SK-N-SH treated with all-trans-retinoic acid at 6 μM for 48 hours (cell line): ENCODE measurements at regions not wholly inside any gene's neighbourhood (a gene's known extent, or its start where the extent isn't known, plus 50 kb on each side); places are given as distances from the start of the nearest gene placed in this dataset.

ENCODE experiments used
- ARNTL ChIP-seq: fragments of 450-650 bp; formaldehyde crosslinking; IDR thresholded peaks from 2 replicates; pipeline ENCODE4 v1.5.0; 2020; ENCODE audit warnings: low read depth, mild to moderate bottlenecking, moderate library complexity, borderline replicate concordance
- BACH2 ChIP-seq: fragments of 250-450 bp; sonication (Bioruptor Pico); IDR thresholded peaks from 2 replicates; pipeline ENCODE4 v1.9.0; 2021; ENCODE audit warnings: mild to moderate bottlenecking, borderline replicate concordance
- CREB5 ChIP-seq: fragments of 250-450 bp; sonication (Bioruptor Pico); IDR thresholded peaks from 2 replicates; pipeline ENCODE4 v1.5.1; 2020; ENCODE audit warnings: low read depth, mild to moderate bottlenecking, moderate library complexity
- GLIS3 ChIP-seq: fragments of 250-450 bp; sonication (Bioruptor Pico); IDR thresholded peaks from 2 replicates; pipeline ENCODE4 v1.5.0; 2020; ENCODE audit warnings: mild to moderate bottlenecking, moderate library complexity
- ISL1 ChIP-seq: fragments of 250-450 bp; sonication (Bioruptor Pico); IDR thresholded peaks from 2 replicates; pipeline ENCODE4 v2.1.2; 2022; ENCODE audit warnings: mild to moderate bottlenecking, moderate library complexity
- PATZ1 ChIP-seq: fragments of 250-450 bp; sonication (Bioruptor Pico); IDR thresholded peaks from 2 replicates; pipeline ENCODE4 v1.8.0; 2020; ENCODE audit warnings: mild to moderate bottlenecking, moderate library complexity, borderline replicate concordance
- PPARA ChIP-seq: fragments of 250-450 bp; sonication (Bioruptor Pico); IDR thresholded peaks from 2 replicates; pipeline ENCODE4 v1.5.0; 2020; ENCODE audit warnings: mild to moderate bottlenecking, borderline replicate concordance
- TCF4 ChIP-seq: fragments of 250-450 bp; sonication (Bioruptor Pico); IDR thresholded peaks from 2 replicates; pipeline ENCODE4 v1.8.0; 2021; ENCODE audit warnings: mild to moderate bottlenecking, moderate library complexity, borderline replicate concordance
- ZFP3 ChIP-seq: fragments of 250-450 bp; sonication (Bioruptor Pico); IDR thresholded peaks from 2 replicates; pipeline ENCODE4 v1.5.0; 2020; ENCODE audit warnings: mild to moderate bottlenecking, moderate library complexity
- ZNF565 ChIP-seq: fragments of 450-650 bp; formaldehyde crosslinking; conservative IDR thresholded peaks from 2 replicates; pipeline ENCODE4 v1.5.0; 2020; ENCODE audit warnings: low read depth, mild to moderate bottlenecking, moderate library complexity
- ZNF8 ChIP-seq: fragments of 450-650 bp; formaldehyde crosslinking; IDR thresholded peaks from 2 replicates; pipeline ENCODE4 v1.5.0; 2020; ENCODE audit warnings: mild to moderate bottlenecking, moderate library complexity
- TF ChIP-seq, protein P1 (sequence below): fragments of 250-450 bp; sonication (Bioruptor Pico); IDR thresholded peaks from 2 replicates; pipeline ENCODE4 v1.5.1; 2021; ENCODE audit warnings: mild to moderate bottlenecking, moderate library complexity
- TF ChIP-seq, protein P2 (sequence below): fragments of 250-450 bp; sonication (Bioruptor Pico); IDR thresholded peaks from 2 replicates; pipeline ENCODE4 v1.8.0; 2021; ENCODE audit warnings: low read depth, mild to moderate bottlenecking, moderate library complexity, borderline replicate concordance

DNA sequence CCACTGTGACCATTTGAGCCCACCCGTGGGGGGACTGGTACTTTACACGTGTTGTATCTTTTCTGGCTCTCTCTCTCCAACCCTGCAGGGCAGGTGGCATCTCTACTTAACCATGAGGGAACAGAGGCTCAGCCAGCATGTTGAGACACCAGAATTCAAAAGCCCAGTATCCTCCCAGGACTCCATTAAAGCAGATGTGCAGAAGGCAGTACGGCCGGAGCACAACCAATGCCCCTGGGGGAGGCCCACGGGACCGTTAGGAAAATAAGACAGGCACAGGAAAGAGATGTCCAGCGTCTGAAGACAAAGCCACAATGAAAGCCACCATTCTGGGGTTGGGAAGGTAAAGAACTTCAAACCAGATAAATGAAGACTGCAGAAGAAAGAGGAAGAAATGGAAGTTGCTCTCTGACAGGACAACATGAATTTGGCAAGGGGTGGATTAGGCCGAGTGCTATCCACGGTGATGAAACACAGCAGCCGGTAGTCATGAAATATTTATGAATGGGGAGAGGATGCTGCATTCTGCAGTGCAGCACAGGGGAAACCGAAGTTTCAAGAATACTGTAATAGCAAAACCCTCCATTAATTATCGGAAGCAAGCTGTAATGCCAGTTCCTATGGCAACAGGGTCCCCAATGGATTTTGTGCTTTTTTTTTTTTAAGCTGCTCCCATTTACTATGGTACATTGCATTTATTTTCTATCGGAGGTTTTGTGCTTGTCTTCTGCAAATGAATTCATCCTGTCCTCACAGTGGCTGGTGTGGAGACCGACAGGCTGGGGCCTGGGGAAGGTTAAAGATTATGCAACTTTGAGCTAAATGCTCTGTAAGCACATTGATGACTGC is 179.4 kb downstream of the NRN1 start:
- TF ChIP-seq GLIS3 (no peak), ZFP3 (CRISPR knock-in tag) (no peak), PATZ1 (CRISPR knock-in tag) (no peak), ISL1 (CRISPR knock-in tag) (no peak), ARNTL (no peak), PPARA (CRISPR knock-in tag) (no peak), BACH2 (CRISPR knock-in tag) (no peak), ZNF565 (no peak), CREB5 (no peak), TCF4 (CRISPR knock-in tag) (no peak), ZNF8 (no peak)
- TF ChIP-seq, protein P1, sequence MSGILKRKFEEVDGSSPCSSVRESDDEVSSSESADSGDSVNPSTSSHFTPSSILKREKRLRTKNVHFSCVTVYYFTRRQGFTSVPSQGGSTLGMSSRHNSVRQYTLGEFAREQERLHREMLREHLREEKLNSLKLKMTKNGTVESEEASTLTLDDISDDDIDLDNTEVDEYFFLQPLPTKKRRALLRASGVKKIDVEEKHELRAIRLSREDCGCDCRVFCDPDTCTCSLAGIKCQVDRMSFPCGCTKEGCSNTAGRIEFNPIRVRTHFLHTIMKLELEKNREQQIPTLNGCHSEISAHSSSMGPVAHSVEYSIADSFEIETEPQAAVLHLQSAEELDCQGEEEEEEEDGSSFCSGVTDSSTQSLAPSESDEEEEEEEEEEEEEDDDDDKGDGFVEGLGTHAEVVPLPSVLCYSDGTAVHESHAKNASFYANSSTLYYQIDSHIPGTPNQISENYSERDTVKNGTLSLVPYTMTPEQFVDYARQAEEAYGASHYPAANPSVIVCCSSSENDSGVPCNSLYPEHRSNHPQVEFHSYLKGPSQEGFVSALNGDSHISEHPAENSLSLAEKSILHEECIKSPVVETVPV (CRISPR knock-in tag), result no peak
- TF ChIP-seq, protein P2, sequence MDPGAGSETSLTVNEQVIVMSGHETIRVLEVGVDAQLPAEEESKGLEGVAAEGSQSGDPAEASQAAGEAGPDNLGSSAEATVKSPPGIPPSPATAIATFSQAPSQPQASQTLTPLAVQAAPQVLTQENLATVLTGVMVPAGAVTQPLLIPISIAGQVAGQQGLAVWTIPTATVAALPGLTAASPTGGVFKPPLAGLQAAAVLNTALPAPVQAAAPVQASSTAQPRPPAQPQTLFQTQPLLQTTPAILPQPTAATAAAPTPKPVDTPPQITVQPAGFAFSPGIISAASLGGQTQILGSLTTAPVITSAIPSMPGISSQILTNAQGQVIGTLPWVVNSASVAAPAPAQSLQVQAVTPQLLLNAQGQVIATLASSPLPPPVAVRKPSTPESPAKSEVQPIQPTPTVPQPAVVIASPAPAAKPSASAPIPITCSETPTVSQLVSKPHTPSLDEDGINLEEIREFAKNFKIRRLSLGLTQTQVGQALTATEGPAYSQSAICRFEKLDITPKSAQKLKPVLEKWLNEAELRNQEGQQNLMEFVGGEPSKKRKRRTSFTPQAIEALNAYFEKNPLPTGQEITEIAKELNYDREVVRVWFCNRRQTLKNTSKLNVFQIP (CRISPR knock-in tag), result no peak
